COR-L47 (cell line): ENCODE measurements at regions not wholly inside any gene's neighbourhood (a gene's known extent, or its start where the extent isn't known, plus 50 kb on each side); places are given as distances from the start of the nearest gene placed in this dataset.
"Not testable (repeated sequence)": the region's sequence is repeated elsewhere in the genome, so short reads cannot be mapped to it uniquely, and the experiment has no call there.

ENCODE experiments used
- DNase-seq: peaks from one replicate; lab custom pipeline; 2025; lab: John Stamatoyannopoulos, UW

- DNase-seq = no peak
Measured at GRCh38 chr7:14092331-14092730, 102.9 kb upstream of the ETV1 start.

- DNase-seq = no peak
Measured at GRCh38 chr7:14085901-14086300, 96.4 kb upstream of the ETV1 start.

GRCh38 chr7:14083761-14084160 lies 94.3 kb upstream of the ETV1 start:
- no peak for DNase-seq

GRCh38 chr7:14073988-14074387 lies 84.5 kb upstream of the ETV1 start:
- DNase-seq = no peak

GRCh38 chr7:14073543-14073942 lies 84.1 kb upstream of the ETV1 start:
- DNase-seq = no peak

GRCh38 chr7:14071045-14071444 lies 81.6 kb upstream of the ETV1 start:
- no peak for DNase-seq

GRCh38 chr7:14069961-14070360 lies 80.5 kb upstream of the ETV1 start:
- no peak for DNase-seq

GRCh38 chr7:14066783-14067182 lies 77.3 kb upstream of the ETV1 start:
- DNase-seq = not testable (repeated sequence)

GRCh38 chr7:14065286-14065685 lies 75.8 kb upstream of the ETV1 start:
- DNase-seq = no peak

- DNase-seq = no peak
Measured at GRCh38 chr7:14055813-14056212, 66.3 kb upstream of the ETV1 start.

GRCh38 chr7:14054125-14054524 lies 64.7 kb upstream of the ETV1 start:
- DNase-seq = no peak

GRCh38 chr7:14048889-14049288 lies 59.4 kb upstream of the ETV1 start:
- DNase-seq = peak; percentile 19

GRCh38 chr7:14047709-14048399 lies 58.4 kb upstream of the ETV1 start:
- DNase-seq = no peak

GRCh38 chr7:14045651-14046050 lies 56.2 kb upstream of the ETV1 start:
- DNase-seq = no peak

GRCh38 chr7:14040528-14040927 lies 51.1 kb upstream of the ETV1 start:
- no peak for DNase-seq
